GM19372 (cell line): ENCODE measurements at regions not wholly inside any gene's neighbourhood (a gene's known extent, or its start where the extent isn't known, plus 50 kb on each side); places are given as distances from the start of the nearest gene placed in this dataset.

Experiments
- ATAC-seq: cut with Tn5 transposase; IDR thresholded peaks from one replicate; pipeline ENCODE4 v1.9.1; 2021; ENCODE audit warnings: mild to moderate bottlenecking, low read depth, moderate library complexity; ENCODE audit not compliant: unreplicated experiment

GRCh38 chr6:25010902-25011625 is 75.3 kb upstream of the RIPOR2 start:
- no peak for ATAC-seq

GRCh38 chr6:25012657-25013056 is 76.9 kb upstream of the RIPOR2 start:
- no peak for ATAC-seq

- ATAC-seq = no peak
Measured at GRCh38 chr6:25013246-25013645, 77.5 kb upstream of the RIPOR2 start.

GRCh38 chr6:25014369-25014768 is 78.6 kb upstream of the RIPOR2 start:
- ATAC-seq = no peak

GRCh38 chr6:25014791-25015560 is 79.2 kb upstream of the RIPOR2 start:
- no peak for ATAC-seq

- ATAC-seq = no peak
Measured at GRCh38 chr6:25016014-25016720, 80.4 kb upstream of the RIPOR2 start.

- ATAC-seq = no peak
Measured at GRCh38 chr6:25017486-25017885, 81.7 kb upstream of the RIPOR2 start.

- ATAC-seq = no peak
Measured at GRCh38 chr6:25017932-25018567, 82.3 kb upstream of the RIPOR2 start.

GRCh38 chr6:25018568-25018954 is 82.8 kb upstream of the RIPOR2 start:
- ATAC-seq = no peak

- no peak for ATAC-seq
Measured at GRCh38 chr6:25022140-25022553, 86.4 kb upstream of the RIPOR2 start.

GRCh38 chr6:25023781-25024180 is 88.0 kb upstream of the RIPOR2 start:
- ATAC-seq = no peak

GRCh38 chr6:25024821-25025220 is 89.1 kb upstream of the RIPOR2 start:
- no peak for ATAC-seq

- ATAC-seq = no peak
Measured at GRCh38 chr6:25025248-25025918, 89.6 kb upstream of the RIPOR2 start.

GRCh38 chr6:25025919-25026301 is 90.2 kb upstream of the RIPOR2 start:
- no peak for ATAC-seq

- ATAC-seq = no peak
Measured at GRCh38 chr6:25026723-25027122, 91.0 kb upstream of the RIPOR2 start.

GRCh38 chr6:25027221-25027916 is 91.6 kb upstream of the RIPOR2 start:
- peak; percentile 91 for ATAC-seq

- ATAC-seq = no peak
Measured at GRCh38 chr6:25028328-25028727, 92.6 kb upstream of the RIPOR2 start.

- ATAC-seq = no peak
Measured at GRCh38 chr6:25032934-25033333, 97.2 kb upstream of the RIPOR2 start.

- ATAC-seq = no peak
Measured at GRCh38 chr6:25034431-25034921, 98.7 kb upstream of the RIPOR2 start.

- no peak for ATAC-seq
Measured at GRCh38 chr6:25035174-25035511, 99.4 kb upstream of the RIPOR2 start.
